ENCODE measurements at regions not wholly inside any gene's neighbourhood (a gene's known extent, or its start where the extent isn't known, plus 50 kb on each side); places are given as distances from the start of the nearest gene placed in this dataset.

DNA sequence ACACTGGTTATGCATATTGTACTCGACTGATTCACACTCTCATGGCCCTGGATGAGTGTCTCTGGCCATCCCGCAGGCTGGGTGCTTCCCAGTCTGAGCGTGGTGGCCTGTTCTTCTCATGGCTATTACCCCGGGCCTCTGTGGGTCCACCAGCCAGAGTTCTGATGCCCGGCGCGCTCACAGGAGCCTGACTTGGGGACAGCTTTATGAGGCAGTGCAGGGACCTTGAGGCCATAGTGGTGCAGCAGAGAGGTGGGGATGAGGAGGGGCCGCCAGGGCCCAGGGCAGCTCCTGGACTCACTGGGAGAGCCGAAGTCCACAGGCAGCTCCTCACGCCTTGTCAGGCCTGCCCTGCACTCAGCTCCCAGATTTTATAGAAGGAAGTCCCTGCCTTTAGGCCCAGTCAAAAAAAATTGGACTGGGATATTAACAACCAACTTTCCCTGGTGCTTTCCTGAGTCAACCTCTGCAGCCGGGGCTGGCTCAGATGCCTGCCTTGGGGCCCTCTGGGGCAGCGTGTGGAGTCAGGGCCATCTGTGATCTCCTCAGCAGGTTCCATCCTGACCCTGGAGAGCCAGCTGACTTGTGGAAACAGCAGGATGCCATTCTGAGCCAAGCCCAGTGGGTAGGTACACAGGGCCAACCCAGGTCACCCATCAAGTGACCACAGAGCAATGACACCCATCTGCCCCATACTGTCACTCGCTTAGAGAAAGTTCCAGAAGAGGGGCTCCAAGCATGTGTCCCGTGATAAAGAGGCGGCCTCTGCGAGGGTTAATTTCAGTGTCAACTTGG is 89.4 kb upstream of the DIO3 start:
- DNase-seq (ENCODE audit: extremely low read depth, low read depth): no peak
- TF ChIP-seq, protein P1, sequence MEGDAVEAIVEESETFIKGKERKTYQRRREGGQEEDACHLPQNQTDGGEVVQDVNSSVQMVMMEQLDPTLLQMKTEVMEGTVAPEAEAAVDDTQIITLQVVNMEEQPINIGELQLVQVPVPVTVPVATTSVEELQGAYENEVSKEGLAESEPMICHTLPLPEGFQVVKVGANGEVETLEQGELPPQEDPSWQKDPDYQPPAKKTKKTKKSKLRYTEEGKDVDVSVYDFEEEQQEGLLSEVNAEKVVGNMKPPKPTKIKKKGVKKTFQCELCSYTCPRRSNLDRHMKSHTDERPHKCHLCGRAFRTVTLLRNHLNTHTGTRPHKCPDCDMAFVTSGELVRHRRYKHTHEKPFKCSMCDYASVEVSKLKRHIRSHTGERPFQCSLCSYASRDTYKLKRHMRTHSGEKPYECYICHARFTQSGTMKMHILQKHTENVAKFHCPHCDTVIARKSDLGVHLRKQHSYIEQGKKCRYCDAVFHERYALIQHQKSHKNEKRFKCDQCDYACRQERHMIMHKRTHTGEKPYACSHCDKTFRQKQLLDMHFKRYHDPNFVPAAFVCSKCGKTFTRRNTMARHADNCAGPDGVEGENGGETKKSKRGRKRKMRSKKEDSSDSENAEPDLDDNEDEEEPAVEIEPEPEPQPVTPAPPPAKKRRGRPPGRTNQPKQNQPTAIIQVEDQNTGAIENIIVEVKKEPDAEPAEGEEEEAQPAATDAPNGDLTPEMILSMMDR (IDR thresholded peaks at IDR 0.05; ENCODE audit: low read depth, low read length, missing control alignments): no peak
- no peak overlapping the region for H3K4me3 ChIP-seq (replicated peaks; ENCODE audit: low read depth, low read length)

DNA sequence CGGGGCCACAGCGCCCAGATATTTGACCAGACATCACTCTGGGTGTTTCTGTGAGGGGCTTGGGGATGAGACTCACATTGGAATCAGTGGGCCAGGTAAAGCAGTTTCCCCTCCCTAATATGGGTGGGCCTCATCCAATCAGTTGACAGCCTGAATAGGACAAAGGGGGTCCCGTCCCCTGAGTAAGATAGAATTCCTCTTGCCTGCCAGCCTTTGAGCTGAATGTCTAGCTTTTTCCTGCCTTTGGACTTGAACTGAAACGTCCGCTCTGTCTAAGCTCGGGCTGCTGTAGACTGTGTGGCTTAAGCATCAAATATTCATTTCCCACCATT is 88.8 kb upstream of the DIO3 start:
- no peak for DNase-seq (ENCODE audit: extremely low read depth, low read depth)
- H3K4me3 ChIP-seq (replicated peaks; ENCODE audit: low read depth, low read length): no peak overlapping the region
- TF ChIP-seq, protein P1 (IDR thresholded peaks at IDR 0.05; ENCODE audit: low read depth, low read length, missing control alignments): no peak

DNA sequence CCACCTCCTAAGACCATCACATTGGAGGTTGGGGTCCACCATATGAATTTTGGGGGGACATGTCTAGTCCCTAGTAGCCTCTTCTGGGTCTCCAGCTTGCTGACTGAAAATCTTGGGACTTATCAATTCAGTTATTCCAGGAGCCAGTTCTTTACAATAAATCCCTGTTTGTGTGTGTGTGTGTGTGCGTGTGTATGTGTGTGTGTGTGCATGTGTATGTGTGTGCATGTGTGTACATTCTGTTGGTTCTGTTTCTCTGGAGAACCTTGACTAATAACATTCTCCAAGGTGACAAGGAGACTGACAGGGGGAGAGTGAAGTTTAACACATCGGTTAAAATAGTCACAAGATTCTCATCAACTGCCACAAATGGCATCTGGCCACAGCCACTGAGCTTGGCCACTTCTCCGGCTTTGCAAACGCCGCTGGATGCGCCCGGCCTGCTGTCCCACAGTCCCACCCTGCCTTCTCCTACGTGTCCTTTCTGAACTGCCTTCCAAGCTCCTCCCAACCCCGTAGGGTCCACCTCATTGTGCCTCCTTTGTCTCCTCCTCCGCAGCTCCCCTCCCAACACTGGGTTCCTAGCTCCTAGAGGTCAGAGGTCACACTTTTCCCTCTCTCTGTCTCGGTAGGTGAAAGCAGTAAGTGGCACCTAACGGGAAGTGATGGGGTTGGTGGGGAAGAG is 88.1 kb upstream of the DIO3 start:
- TF ChIP-seq, protein P1 (IDR thresholded peaks at IDR 0.05; ENCODE audit: low read depth, low read length, missing control alignments): no peak
- no peak for DNase-seq (ENCODE audit: extremely low read depth, low read depth)

DNA sequence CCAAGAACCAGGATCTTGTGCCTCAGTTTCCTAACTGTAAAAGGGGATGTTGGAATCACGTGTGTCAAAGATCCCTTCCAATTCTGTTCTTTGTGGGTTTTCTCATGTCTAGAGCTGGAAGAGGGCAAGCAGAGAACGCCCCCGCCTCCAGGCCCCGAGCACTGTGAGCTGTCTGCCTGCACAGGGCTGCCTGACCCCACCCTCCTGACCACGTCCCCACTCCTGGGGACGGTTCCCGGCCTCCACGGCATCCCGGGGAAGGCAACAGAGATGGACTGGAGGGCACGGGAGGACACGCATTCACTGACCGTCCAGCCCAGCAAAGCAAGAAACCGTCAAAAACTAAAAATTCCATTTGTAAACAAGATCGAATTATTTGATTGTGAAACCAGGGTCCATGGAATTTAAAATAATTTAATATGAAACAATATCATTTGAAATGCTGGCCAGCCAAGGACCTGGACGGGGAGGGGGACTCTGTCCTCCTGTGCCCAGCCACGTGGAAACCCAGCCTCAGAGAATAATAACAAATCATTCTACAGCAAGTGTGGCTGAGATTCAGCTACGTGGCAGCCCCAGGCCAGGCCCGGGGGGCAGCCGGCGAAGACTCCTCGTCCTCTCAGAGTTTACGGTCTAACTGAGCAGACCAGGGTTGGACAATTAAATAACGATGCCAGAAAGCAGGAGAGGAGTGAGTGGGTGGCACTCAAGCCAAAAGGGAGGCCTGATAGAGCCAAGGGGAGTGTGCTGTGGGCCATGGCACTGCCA is 87.3 kb upstream of the DIO3 start:
- no peak overlapping the region for H3K4me3 ChIP-seq (replicated peaks; ENCODE audit: low read depth, low read length)
- no peak for DNase-seq (ENCODE audit: extremely low read depth, low read depth)
- TF ChIP-seq, protein P1 (IDR thresholded peaks at IDR 0.05; ENCODE audit: low read depth, low read length, missing control alignments): no peak

More for the DNA sequence above, 88.1 kb upstream of the DIO3 start:
- H3K4me3 ChIP-seq (replicated peaks; ENCODE audit: low read depth, low read length): no peak overlapping the region

DNA sequence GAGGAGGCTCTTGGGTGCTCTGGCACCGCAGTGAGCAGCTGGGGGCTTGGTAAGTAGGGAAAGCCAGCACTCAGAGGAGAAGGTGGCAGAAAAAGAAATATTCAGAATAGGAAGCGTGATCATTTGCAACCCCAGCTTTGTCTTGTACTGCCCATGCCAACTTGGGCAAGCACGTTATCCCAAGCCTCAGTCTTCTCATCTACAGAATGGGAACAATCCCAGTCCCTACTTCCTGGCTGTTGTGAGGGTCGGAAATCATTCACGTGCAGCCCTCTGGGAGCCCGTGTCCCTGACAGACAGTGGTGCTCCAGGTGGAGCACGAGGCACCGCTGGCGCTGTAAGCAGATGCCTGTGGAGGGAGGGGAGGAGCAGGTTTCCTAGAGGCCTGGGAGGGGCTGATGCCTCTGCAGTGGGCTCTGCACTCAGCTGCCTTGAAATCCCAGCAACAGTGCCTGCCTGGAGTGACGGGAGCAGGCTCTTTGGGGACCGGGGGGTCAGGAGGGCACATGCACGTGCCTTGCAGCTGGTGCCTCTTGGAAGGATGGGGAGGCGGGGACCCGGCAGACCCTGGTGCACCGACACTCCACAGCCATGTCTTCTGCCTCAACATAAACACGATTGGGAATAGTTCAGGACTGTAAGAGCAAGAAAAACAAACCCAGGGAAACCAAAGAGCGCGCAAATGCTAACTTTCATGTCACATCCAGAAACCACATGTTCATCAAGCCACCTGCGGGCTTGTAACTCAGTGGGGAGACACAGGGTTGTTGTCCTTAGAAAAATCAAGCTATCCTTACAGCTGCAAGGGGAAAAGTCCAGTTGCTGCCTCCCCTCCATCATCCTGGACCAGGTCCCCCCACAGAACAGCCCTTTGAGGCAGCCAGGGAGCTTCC is 86.5 kb upstream of the DIO3 start:
- no peak for DNase-seq (ENCODE audit: extremely low read depth, low read depth)
- no peak overlapping the region for H3K4me3 ChIP-seq (replicated peaks; ENCODE audit: low read depth, low read length)
- TF ChIP-seq, protein P1 (IDR thresholded peaks at IDR 0.05; ENCODE audit: low read depth, low read length, missing control alignments): no peak

Measured in HFF-Myc (cell line).